ENCODE measurements at regions not wholly inside any gene's neighbourhood (a gene's known extent, or its start where the extent isn't known, plus 50 kb on each side); places are given as distances from the start of the nearest gene placed in this dataset.

DNA sequence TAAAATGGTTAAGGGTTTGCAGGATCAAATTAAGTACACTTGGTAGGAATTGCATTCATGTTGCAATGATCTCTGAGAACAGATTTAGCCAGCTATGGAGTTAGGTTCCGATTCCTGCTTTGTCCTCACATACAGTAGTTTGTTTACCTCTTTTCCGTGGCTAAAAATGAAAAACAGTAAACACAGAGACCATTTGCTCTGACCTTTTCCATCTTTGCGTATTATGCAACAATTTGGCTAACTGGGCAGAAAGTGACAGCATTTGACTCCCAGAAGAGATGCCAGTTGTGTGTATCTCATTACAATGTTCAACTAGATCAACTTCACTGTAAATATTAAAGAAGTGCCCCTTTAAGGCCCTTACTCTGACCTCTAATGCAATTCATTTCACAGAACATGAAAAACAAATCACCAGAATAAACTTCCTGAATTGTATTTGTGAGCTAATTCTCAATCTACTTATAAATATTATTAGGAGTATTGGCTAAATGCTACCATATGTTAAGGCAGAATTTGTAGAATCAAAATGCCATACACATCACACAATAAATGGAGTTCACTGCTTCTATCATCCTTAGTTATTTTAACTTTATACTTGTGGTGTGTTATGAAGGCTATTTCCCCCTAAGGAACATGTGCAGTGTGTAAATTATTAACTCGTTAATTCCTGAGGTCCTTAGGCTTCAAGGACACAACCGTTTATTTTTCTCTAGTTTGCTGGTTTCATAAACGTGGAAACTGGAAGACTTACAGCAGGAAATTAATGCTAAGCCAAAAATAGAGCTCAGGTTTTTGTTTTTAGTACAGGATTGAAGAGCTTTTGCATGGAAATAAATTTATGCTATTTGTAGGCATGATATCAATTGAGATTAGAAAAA is 380.7 kb upstream of the CITED2 start:
- no peak for DNase-seq (ENCODE audit: unreplicated experiment)
- ChIA-PET POLR2A (interaction anchor here (1.2 kb wide), 1 partner anchor 10 kb away, joined by 4 read pairs; no protein-coding TSS in a partner anchor), CTCF (interaction anchor here (0.7 to 1.3 kb wide), 2 partner anchors 23 to 201 kb away, joined by 4 read pairs; no protein-coding TSS in a partner anchor)
- TF ChIP-seq, protein P1, sequence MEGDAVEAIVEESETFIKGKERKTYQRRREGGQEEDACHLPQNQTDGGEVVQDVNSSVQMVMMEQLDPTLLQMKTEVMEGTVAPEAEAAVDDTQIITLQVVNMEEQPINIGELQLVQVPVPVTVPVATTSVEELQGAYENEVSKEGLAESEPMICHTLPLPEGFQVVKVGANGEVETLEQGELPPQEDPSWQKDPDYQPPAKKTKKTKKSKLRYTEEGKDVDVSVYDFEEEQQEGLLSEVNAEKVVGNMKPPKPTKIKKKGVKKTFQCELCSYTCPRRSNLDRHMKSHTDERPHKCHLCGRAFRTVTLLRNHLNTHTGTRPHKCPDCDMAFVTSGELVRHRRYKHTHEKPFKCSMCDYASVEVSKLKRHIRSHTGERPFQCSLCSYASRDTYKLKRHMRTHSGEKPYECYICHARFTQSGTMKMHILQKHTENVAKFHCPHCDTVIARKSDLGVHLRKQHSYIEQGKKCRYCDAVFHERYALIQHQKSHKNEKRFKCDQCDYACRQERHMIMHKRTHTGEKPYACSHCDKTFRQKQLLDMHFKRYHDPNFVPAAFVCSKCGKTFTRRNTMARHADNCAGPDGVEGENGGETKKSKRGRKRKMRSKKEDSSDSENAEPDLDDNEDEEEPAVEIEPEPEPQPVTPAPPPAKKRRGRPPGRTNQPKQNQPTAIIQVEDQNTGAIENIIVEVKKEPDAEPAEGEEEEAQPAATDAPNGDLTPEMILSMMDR (IDR thresholded peaks at IDR 0.05; ENCODE audit: unreplicated experiment): no peak
- no peaks in the 10 kb centered on the region for H3K27me3 Mint-ChIP-seq (ENCODE audit: insufficient read depth, unreplicated experiment)
- H3K4me3 Mint-ChIP-seq (ENCODE audit: unreplicated experiment): no peak overlapping the region
- intact Hi-C loops (cut with micrococcal nuclease): no loop called here
- no peaks in the 10 kb centered on the region for H3K36me3 Mint-ChIP-seq (ENCODE audit: insufficient read depth, unreplicated experiment)
- peaks cover 26% of the 10 kb centered on the region for H3K4me1 Mint-ChIP-seq (ENCODE audit: insufficient read depth, unreplicated experiment)
- no TSS peak for BruUV-seq (replicated peaks)
- no peaks in the 10 kb centered on the region for H3K9me3 Mint-ChIP-seq (ENCODE audit: unreplicated experiment)
- no peak overlapping the region for H3K27ac Mint-ChIP-seq (ENCODE audit: low read depth, unreplicated experiment)

DNA sequence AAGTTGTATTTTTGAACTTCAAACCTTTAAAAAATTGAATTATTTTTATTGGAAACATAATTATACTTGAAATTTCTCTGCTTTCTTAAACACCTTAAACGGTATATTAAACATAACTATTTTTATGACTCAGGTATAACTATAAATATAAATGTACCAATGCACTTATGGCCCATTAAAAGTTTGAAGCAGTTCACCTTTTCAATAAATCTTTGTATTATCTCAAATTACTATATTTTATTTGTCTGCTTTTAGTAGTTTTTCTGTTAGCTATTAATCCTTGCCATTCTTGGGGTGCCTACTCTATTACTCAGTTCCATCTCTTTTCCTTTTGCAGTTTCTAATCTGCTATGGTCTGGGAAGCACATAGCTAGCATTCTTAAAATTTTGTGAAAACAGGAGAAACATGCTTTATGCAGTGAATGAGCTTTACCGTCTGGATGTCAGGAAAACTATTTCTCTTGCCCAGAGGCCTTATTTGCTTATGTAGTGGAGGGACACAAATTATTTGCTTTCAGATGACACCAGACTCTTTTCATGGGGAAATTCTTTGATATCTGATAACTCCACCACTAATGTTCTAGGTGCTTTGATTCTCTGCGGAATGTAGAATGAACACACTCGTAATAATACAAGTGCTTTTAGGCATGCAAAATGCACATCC is 378.9 kb upstream of the CITED2 start:
- H3K4me3 Mint-ChIP-seq (ENCODE audit: unreplicated experiment): no peak overlapping the region
- H3K4me1 Mint-ChIP-seq (ENCODE audit: insufficient read depth, unreplicated experiment): peaks cover 30% of the 10 kb centered on the region
- TF ChIP-seq, protein P1 (IDR thresholded peaks at IDR 0.05; ENCODE audit: unreplicated experiment): no peak
- no TSS peak for BruUV-seq (replicated peaks)
- ChIA-PET CTCF (no interaction called here), POLR2A (interaction anchor here (0.6 to 1.3 kb wide), 5 partner anchors 9 to 374 kb away, joined by 3 to 4 read pairs (median 3); no protein-coding TSS in a partner anchor)
- H3K9me3 Mint-ChIP-seq (ENCODE audit: unreplicated experiment): no peaks in the 10 kb centered on the region
- H3K27me3 Mint-ChIP-seq (ENCODE audit: insufficient read depth, unreplicated experiment): no peaks in the 10 kb centered on the region
- intact Hi-C loops (cut with micrococcal nuclease): no loop called here
- no peak for DNase-seq (ENCODE audit: unreplicated experiment)
- H3K27ac Mint-ChIP-seq (ENCODE audit: low read depth, unreplicated experiment): no peak overlapping the region
- no peaks in the 10 kb centered on the region for H3K36me3 Mint-ChIP-seq (ENCODE audit: insufficient read depth, unreplicated experiment)

DNA sequence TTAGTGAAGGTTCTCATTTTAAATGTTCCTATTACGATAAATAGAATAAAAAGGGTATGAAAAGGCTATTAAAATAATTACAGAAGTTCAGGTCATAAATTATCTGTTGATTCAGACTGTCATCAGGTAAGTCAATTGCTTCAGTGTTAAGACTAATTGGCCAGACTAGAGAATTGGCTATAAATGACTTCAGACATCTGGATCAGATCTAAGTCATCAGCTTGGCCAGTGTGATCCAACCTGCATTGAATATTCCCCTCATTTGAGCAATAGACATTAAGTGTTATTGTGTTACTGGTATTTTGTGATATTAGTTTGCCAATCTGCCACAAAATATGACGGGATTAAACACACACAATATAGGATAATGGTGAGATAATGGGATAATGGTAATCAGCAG is 377.6 kb upstream of the CITED2 start:
- DNase-seq (ENCODE audit: unreplicated experiment): no peak
- Mint-ChIP-seq H3K27me3 (ENCODE audit: insufficient read depth, unreplicated experiment) (no peaks in the 10 kb centered on the region), H3K9me3 (ENCODE audit: unreplicated experiment) (no peaks in the 10 kb centered on the region), H3K27ac (ENCODE audit: low read depth, unreplicated experiment) (no peak overlapping the region), H3K36me3 (ENCODE audit: insufficient read depth, unreplicated experiment) (no peaks in the 10 kb centered on the region), H3K4me3 (ENCODE audit: unreplicated experiment) (no peak overlapping the region), H3K4me1 (ENCODE audit: insufficient read depth, unreplicated experiment) (peaks cover 20% of the 10 kb centered on the region)
- TF ChIP-seq, protein P1 (IDR thresholded peaks at IDR 0.05; ENCODE audit: unreplicated experiment): no peak
- intact Hi-C loops (cut with micrococcal nuclease): no loop called here
- ChIA-PET POLR2A (interaction anchor here (0.8 to 1.0 kb wide), 3 partner anchors 12 to 378 kb away, joined by 3 read pairs; partner anchors contain the start of gene CITED2), CTCF (interaction anchor here (0.6 to 1.0 kb wide), 2 partner anchors 9 to 12 kb away, joined by 3 to 4 read pairs; no protein-coding TSS in a partner anchor)
- BruUV-seq (replicated peaks): no TSS peak

DNA sequence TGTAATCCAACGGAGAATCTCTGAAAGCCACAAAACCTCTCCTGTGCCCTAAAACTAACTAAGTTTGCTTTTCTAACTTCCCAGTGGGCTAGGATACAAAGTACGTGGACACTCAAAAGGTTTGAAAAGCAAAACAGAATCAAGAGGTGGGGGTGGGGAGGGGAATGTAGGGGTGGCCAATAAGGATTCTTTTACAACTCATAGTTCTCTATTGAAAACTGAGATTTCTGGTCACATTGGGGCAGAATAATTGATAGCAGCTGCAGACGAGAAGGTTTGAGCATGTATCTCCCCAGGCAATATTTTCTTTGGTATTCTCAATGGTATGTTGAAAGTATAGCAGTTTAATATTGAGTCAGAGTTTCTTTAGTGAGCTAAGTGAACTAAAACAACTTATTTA is 376.7 kb upstream of the CITED2 start:
- TF ChIP-seq, protein P1 (IDR thresholded peaks at IDR 0.05; ENCODE audit: unreplicated experiment): no peak
- intact Hi-C loops (cut with micrococcal nuclease): no loop called here
- Mint-ChIP-seq H3K36me3 (ENCODE audit: insufficient read depth, unreplicated experiment) (no peaks in the 10 kb centered on the region), H3K9me3 (ENCODE audit: unreplicated experiment) (no peaks in the 10 kb centered on the region), H3K4me1 (ENCODE audit: insufficient read depth, unreplicated experiment) (peaks cover 14% of the 10 kb centered on the region), H3K27ac (ENCODE audit: low read depth, unreplicated experiment) (no peak overlapping the region), H3K27me3 (ENCODE audit: insufficient read depth, unreplicated experiment) (no peaks in the 10 kb centered on the region), H3K4me3 (ENCODE audit: unreplicated experiment) (no peak overlapping the region)
- CTCF ChIA-PET: interaction anchor here (0.5 to 1.1 kb wide), 2 partner anchors 57 to 378 kb away, joined by 3 read pairs; no protein-coding TSS in a partner anchor
- no peak for DNase-seq (ENCODE audit: unreplicated experiment)
- BruUV-seq (replicated peaks): no TSS peak
- POLR2A ChIA-PET: interaction anchor here (0.5 to 3.5 kb wide), 7 partner anchors 14 to 376 kb away, joined by 3 to 20 read pairs (median 4); partner anchors contain the start of gene CITED2

Data from MCF 10A (cell line).